ENCODE measurements at regions not wholly inside any gene's neighbourhood (a gene's known extent, or its start where the extent isn't known, plus 50 kb on each side); places are given as distances from the start of the nearest gene placed in this dataset.

DNA sequence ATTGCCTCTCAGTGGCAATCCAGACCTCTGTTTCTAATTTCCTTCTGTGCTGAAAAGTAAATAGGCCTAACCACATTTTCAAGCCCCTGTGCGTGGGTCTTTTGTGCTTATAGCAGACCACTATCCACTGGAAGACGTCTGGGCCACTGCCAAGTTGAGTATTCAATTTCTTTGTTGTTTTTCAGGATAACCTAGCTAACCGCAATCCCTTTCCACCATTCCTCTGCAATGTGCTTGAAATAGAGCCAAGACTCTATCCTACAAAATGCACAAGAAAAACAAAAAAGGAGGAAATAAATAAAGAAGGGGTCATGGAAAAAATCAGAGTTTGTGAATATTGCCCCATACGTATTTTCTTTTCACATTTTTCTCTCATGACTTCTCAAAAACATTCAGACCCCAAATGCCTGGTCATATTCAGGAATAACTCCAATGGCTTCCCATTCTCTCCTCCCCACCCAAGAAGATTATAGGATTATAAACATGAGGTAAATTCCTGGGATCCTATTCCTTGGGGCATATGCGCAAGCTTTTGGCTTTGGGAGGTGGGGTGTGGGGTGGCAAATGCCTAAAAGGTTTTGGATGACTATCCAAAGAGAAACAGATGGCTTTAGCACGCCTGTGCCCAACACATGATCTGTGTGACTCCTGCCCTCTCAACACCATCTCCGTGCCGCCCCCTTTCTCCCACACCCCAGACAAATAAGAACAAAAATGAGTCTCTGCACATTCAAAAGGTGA is 217.9 kb upstream of the THBS1 start:
- TF ChIP-seq SIX5 (IDR thresholded peaks at IDR 0.05; ENCODE audit: low read depth, low read length) = no peak
- no peak for TF ChIP-seq EZH2 (IDR thresholded peaks at IDR 0.05; ENCODE audit: low read depth, low read length, severe bottlenecking)
- no peak for TF ChIP-seq TCF12 (IDR thresholded peaks at IDR 0.05; ENCODE audit: low read depth, low read length)
- TF ChIP-seq, protein P1, sequence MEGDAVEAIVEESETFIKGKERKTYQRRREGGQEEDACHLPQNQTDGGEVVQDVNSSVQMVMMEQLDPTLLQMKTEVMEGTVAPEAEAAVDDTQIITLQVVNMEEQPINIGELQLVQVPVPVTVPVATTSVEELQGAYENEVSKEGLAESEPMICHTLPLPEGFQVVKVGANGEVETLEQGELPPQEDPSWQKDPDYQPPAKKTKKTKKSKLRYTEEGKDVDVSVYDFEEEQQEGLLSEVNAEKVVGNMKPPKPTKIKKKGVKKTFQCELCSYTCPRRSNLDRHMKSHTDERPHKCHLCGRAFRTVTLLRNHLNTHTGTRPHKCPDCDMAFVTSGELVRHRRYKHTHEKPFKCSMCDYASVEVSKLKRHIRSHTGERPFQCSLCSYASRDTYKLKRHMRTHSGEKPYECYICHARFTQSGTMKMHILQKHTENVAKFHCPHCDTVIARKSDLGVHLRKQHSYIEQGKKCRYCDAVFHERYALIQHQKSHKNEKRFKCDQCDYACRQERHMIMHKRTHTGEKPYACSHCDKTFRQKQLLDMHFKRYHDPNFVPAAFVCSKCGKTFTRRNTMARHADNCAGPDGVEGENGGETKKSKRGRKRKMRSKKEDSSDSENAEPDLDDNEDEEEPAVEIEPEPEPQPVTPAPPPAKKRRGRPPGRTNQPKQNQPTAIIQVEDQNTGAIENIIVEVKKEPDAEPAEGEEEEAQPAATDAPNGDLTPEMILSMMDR (IDR thresholded peaks at IDR 0.05; ENCODE audit: control extremely low read depth in 1 of 3, insufficient read depth in 1 of 3, low read depth in 1 of 3, low read length in 3 of 3) = no peak
